PC-9 (cell line): ENCODE measurements at regions not wholly inside any gene's neighbourhood (a gene's known extent, or its start where the extent isn't known, plus 50 kb on each side); places are given as distances from the start of the nearest gene placed in this dataset.

Source experiments
- BruUV-seq: library from RNA; stranded (reverse); fragments of 400-500 nt; replicated peaks from 2 replicates; lab custom pipeline; 2021; lab: Mats Ljungman, UMichigan
- CTCF ChIA-PET: fragments of 300-600 bp; sonication (Branson Sonifier 250); formaldehyde crosslinking; loops from one replicate; lab custom pipeline; 2022; ENCODE audit warnings: antibody characterized with exemption; lab: Charles Lee
- POLR2A ChIA-PET: fragments of 300-600 bp; sonication (Branson Sonifier 250); formaldehyde crosslinking; loops from one replicate; lab custom pipeline; 2022; ENCODE audit warnings: antibody characterized with exemption; ENCODE audit not compliant: unreplicated experiment; lab: Charles Lee
- DNase-seq, 2 experiments: peaks; one replicate each; pipeline versions ENCODE4 v3.0.0 to v3.0.0-alpha.2; 2015 to 2022; ENCODE audit warnings: mixed read lengths in 1 of 2
- H2AFZ ChIP-seq: fragments of 200-600 bp; sonication (generic); 2 replicates; pipeline ENCODE4 v1.8.1; 2017; ENCODE audit warnings: antibody characterized with exemption
- H3F3A ChIP-seq: fragments of 200-600 bp; sonication (generic); 2 replicates; pipeline ENCODE4 v1.8.1; 2017; ENCODE audit warnings: antibody characterized with exemption, mild to moderate bottlenecking, low read depth; ENCODE audit not compliant: insufficient read depth
- H3K27ac ChIP-seq: fragments of 200-600 bp; sonication (generic); 2 replicates; pipeline ENCODE4 v1.6.1; 2016; ENCODE audit warnings: mixed run types
- H3K27me3 ChIP-seq: fragments of 200-600 bp; sonication (generic); 2 replicates; pipeline ENCODE4 v1.6.1; 2016; ENCODE audit warnings: low read depth, mixed run types; ENCODE audit not compliant: insufficient read depth
- H3K36me3 ChIP-seq: fragments of 200-600 bp; sonication (generic); 2 replicates; pipeline ENCODE4 v1.6.1; 2016; ENCODE audit warnings: low read depth, mixed run types
- H3K4me1 ChIP-seq: fragments of 200-600 bp; sonication (generic); replicated peaks from 2 replicates; pipeline ENCODE4 v1.6.1; 2016; ENCODE audit warnings: mixed run types; ENCODE audit not compliant: insufficient read depth
- H3K4me2 ChIP-seq: fragments of 200-600 bp; sonication (generic); 2 replicates; pipeline ENCODE4 v1.6.1; 2017; ENCODE audit warnings: mixed run types
- H3K4me3 ChIP-seq: fragments of 200-600 bp; sonication (generic); 2 replicates; pipeline ENCODE4 v1.6.1; 2016; ENCODE audit warnings: mixed run types
- H3K79me2 ChIP-seq: fragments of 200-600 bp; sonication (generic); 2 replicates; pipeline ENCODE4 v1.6.1; 2017; ENCODE audit warnings: low read depth, mixed run types
- H3K9me2 ChIP-seq: fragments of 200-600 bp; sonication (generic); 2 replicates; pipeline ENCODE4 v1.8.1; 2017; ENCODE audit warnings: mild to moderate bottlenecking; ENCODE audit not compliant: insufficient read depth
- H3K9me3 ChIP-seq: fragments of 200-600 bp; sonication (generic); 2 replicates; pipeline ENCODE4 v1.8.1; 2016; ENCODE audit warnings: low read depth; ENCODE audit not compliant: insufficient read depth
- H4K20me1 ChIP-seq: fragments of 200-600 bp; sonication (generic); 2 replicates; pipeline ENCODE4 v1.8.1; 2017; ENCODE audit not compliant: insufficient read depth
- CTCF ChIP-seq: fragments of 200-600 bp; sonication (generic); conservative IDR thresholded peaks from 2 replicates; pipeline ENCODE4 v1.6.1; 2017; ENCODE audit warnings: mixed run types, antibody characterized with exemption, mild to moderate bottlenecking, moderate library complexity
- EZH2 ChIP-seq: fragments of 200-600 bp; sonication (generic); IDR thresholded peaks from 2 replicates; pipeline ENCODE4 v1.8.0; 2017; ENCODE audit warnings: antibody characterized with exemption, low read depth
- intact Hi-C: fragments of 100-400 bp; cut with micrococcal nuclease; formaldehyde crosslinking; loops from one replicate; pipeline ENCODE4 v1.10.0; 2022; ENCODE audit not compliant: unreplicated experiment

- intact Hi-C loops: no loop called here
- Histone ChIP-seq H3K36me3 (no peaks in the 10 kb centered on the region), H3K4me1 (no peaks in the 10 kb centered on the region), H3F3A (no peaks in the 10 kb centered on the region), H3K4me2 (no peak overlapping the region), H3K79me2 (no peaks in the 10 kb centered on the region), H3K27me3 (no peaks in the 10 kb centered on the region), H4K20me1 (no peaks in the 10 kb centered on the region), H3K4me3 (no peak overlapping the region), H2AFZ (no peak overlapping the region), H3K27ac (no peak overlapping the region), H3K9me2 (no peaks in the 10 kb centered on the region), H3K9me3 (no peaks in the 10 kb centered on the region)
- ChIA-PET CTCF (no interaction called here), POLR2A (no interaction called here)
- DNase-seq: no peak
- no peak for TF ChIP-seq EZH2
- no peak for TF ChIP-seq CTCF
- BruUV-seq: no TSS peak
Measured at GRCh38 chr3:62926494-62926893, 51.3 kb upstream of the CADPS start.

GRCh38 chr3:62928256-62928655, 53.0 kb upstream of the CADPS start:
- no TSS peak for BruUV-seq
- intact Hi-C loops: no loop called here
- no peaks in the 10 kb centered on the region for H3F3A ChIP-seq
- no peaks in the 10 kb centered on the region for H3K9me2 ChIP-seq
- no peaks in the 10 kb centered on the region for H3K4me1 ChIP-seq
- TF ChIP-seq EZH2: no peak
- TF ChIP-seq CTCF: no peak
- H3K9me3 ChIP-seq: no peaks in the 10 kb centered on the region
- POLR2A ChIA-PET: no interaction called here
- no peaks in the 10 kb centered on the region for H3K79me2 ChIP-seq
- no peak for DNase-seq
- H2AFZ ChIP-seq: no peak overlapping the region
- H4K20me1 ChIP-seq: no peaks in the 10 kb centered on the region
- H3K36me3 ChIP-seq: no peaks in the 10 kb centered on the region
- H3K27me3 ChIP-seq: no peaks in the 10 kb centered on the region
- no peak overlapping the region for H3K4me3 ChIP-seq
- H3K27ac ChIP-seq: no peak overlapping the region
- CTCF ChIA-PET: no interaction called here
- no peak overlapping the region for H3K4me2 ChIP-seq

GRCh38 chr3:62929771-62930170, 54.6 kb upstream of the CADPS start:
- Histone ChIP-seq H3K27me3 (no peaks in the 10 kb centered on the region), H3K9me3 (no peaks in the 10 kb centered on the region), H4K20me1 (no peaks in the 10 kb centered on the region), H3K27ac (no peak overlapping the region), H3K36me3 (no peaks in the 10 kb centered on the region), H3K4me3 (no peak overlapping the region), H3K9me2 (no peaks in the 10 kb centered on the region), H3K79me2 (no peaks in the 10 kb centered on the region), H3F3A (no peaks in the 10 kb centered on the region), H2AFZ (no peak overlapping the region), H3K4me1 (no peaks in the 10 kb centered on the region), H3K4me2 (no peak overlapping the region)
- ChIA-PET CTCF (no interaction called here), POLR2A (no interaction called here)
- no peak for TF ChIP-seq EZH2
- TF ChIP-seq CTCF: no peak
- intact Hi-C loops: no loop called here
- BruUV-seq: no TSS peak
- no peak for DNase-seq
